ENCODE measurements at regions not wholly inside any gene's neighbourhood (a gene's known extent, or its start where the extent isn't known, plus 50 kb on each side); places are given as distances from the start of the nearest gene placed in this dataset.

DNA sequence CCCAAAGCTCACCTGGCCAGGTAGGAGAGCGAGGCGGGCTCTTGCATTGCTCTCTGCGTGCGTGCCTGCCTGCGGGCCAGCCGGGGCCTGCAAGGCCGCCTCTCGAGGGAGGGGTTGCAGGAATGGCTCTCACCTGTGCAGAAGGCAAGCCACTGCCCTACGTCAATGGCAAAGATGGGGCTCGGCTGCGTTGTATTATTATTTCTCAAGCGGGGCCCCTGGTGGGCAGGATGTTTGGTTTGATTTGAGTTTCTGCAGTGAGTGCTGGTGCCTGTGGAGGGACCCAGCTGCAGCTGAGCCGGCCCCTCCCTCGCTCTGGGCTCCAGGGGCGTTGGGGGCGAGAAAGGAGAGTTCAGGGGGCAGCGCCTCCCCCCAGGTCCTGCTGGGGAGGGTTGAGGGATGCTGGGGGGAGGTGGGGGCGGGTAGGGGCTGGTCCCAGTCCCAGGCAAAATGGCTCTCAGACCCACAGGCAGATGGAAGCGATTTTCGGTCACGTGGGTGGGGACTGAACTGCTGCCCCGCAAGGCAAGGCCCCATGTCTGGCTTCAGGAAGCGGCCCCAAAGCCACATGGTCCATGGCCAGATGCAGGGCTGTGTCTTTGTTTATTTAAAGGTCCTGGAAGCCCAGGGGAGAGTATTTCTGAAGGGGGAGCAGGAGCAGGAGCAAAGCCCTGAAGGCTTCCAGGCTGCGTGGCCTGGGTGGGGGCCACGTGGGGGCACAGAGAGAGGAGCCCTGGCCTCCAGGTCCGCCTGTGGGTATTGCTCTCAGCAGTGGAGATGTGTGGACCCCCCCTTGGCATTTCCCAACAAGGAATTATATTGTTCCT lies 338.8 kb downstream of the SEC14L1 start:
- no peak for DNase-seq

DNA sequence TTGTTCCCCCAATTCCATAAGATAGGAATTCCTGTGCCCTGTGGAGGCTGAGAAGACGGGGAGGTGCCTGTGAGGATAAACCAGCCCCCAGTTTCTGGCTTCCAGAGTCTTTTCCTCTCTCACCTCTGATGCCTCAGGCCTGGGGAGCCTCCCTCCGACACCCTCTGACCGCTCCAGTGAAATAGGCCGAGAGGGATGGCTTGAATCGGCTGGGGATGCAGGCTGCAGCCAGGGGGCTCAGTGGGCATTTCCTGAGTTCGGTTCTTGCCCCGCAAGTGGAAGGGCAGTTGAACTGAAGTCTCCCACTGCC lies 339.4 kb downstream of the SEC14L1 start:
- no peak for DNase-seq

DNA sequence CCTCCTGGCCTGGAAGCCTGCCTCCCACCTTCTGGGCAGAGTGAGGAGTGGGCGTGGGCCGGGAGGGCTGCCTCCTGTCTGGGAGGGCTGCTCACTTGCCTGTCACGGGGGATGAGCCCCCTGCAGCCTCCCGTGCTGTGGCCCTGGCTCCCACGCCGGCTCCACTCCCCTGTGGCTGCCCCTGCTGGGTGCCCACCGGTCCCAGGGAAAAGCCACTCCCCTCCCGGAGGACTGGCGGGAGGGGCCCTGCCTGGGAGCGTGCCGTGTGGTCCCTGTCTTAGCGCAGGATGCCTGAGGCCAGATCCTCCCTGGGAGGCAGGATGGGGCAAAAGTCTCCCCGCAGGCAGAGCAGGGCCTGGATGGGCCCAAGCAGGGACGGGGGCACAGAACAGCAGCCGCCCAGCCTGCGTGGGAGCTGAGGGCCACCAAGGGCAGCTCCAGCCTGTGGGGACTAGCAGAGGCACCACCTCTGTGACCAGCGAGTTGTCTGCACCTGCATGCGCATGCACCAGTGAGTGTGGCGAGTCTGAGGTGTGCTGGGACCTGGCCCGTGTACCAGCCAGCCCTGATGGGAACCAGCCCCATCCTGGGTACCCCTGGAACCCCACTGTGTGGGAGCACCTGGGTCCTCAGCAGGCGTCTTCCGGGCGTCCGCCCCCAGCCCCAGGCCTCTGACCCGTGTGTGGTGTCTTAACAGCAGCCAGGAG lies 339.9 kb downstream of the SEC14L1 start:
- no peak for DNase-seq

DNA sequence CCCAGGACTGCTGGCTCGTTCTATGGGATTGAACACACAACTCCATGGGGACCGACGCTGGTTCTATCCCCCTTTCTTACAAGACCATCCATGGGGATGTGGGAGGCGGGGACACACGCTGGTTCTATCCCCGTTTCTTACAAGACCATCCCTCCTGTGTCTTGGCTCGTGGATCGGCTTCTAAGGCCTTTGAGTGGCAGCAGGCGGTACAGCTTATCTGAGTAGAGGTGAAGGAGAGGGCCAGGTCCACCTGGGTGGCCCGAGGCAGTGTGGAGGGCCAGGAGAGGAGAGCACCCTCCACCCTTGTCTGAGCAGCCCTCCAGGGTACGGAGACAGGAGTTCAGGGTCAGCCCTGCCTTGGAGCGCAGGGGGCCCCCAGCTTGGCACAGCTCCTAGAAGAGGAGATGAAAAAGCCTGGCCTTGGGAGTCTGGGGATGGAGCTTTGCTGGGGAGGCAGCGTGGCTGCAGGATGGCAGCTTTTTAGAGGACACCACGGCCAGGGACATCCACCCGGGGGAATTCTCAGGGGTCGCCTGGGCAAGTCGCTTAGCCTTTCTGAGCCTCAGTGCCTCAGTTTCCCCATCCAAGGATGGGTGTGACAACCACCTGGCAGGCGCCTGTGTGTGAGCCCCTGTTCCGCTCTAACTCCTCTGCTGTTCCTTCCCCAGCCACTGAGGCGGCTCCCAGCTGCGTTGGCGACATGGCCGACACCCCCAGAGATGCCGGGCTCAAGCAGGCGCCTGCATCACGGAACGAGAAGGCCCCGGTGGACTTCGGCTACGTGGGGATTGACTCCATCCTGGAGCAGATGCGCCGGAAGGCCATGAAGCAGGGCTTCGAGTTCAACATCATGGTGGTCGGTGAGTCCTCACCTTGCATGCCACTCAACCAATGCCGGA lies 341.0 kb downstream of the SEC14L1 start:
- DNase-seq = no peak

DNA sequence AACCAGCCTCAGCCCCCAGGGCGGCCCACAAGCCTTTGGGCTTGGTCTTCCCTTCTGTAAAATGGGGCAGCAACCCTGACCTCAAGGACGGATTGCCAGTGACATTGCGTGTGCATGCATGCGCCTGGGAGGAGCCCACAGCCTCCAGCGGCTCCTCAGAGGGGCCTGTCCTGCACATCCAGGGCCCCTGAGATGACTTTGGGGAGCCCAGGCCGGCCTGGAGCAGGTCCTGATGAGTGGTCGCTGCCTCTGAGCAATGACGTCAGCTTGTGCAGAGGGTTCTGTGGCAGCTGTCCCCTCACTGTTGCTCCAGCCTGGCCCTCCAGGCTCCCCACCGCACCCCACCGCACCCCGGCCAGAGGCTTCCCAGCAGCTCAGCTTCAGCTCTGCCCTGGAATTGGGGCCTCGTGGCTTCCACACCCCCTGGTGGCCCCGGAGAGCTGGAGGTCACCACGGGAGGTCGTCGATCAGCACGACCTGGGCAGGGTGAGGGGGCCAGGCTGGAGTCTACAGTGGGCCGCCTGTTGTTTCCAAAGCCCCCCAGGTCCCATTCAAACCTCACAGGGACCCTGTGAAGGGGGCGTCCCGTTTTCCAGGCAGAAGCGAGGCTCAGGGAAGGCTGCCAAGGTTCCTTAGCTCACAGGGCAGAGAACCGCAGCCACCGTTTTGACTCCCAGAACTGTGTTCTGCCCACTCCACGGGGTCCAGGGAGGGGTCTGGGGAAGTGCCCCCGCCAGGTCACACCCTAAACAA lies 341.8 kb downstream of the SEC14L1 start:
- no peak for DNase-seq

DNA sequence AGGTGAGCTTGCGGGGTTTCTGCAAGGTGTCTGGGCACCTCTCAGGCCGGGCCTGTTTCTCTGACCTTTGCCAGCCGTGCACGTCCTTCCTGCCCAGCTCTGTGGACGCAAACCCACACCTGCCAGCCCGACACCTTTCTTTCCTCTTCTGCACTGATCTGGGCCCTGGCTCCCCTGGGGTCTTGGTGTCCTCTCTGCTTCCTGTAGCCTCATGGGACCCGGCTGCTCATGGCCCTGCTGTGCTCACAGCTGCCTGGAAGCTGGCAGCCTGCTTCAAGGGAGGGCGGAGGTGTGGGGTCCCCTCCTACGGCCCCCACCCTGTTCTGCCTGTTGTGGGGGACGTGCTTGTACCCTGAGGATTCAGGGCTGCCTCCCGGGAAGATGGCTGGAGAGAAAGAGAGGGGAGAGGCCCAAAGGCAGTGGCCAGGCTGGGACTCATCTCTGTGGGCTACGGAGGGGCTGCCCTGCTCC lies 342.4 kb downstream of the SEC14L1 start:
- DNase-seq = no peak

DNA sequence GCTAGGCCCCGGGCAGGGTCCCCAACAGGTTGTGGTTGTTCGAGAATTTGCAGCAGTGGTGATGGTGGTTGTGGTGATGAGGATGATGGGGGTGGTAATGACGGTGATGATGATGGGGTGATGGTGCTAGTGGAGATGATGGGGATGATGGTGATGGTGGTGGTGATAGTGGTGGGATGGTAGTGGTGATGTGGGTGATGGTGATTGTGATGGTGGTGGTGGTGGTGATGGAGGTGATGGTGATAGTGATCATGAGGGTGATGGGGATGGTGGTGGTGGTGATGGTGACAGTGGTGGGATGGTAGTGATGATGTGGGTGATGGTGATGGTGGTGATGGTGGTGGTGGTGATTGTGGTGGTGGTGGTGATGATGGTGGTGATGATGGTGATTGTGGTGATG lies 343.3 kb downstream of the SEC14L1 start:
- DNase-seq = no peak

DNA sequence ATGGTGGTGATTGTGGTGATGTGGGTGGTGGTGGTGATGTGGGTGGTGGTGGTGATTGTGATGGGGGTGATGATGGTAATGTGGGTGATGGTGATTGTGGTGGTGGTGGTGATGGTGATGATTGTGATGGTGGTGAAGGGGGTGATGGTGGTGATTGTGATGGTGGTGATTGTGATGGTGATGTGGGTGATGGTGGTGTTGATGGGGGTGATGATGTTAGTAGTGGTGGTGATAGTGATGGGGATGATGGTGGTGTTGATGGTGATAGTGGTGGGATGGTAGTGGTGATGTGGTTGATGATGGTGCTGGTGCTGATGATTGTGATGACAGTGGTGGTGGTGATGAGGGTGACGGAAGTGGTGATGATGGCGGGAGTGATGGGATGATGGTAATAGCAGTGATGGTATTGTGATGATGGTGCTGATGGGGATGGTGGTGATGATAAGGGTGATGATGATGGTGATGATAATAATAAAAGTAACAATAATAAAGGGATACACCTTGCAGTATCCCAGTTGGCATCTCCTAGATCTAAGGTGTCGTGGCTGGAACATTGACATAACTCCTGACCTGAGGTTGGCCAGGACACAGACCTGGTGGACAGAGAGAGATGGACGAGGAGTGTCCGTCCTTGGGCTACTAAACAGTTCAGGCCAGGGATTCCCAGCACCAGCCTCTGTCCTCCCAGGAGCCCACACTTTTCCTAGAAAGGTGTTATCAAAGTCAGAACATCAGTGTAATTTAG lies 344.5 kb downstream of the SEC14L1 start:
- DNase-seq = no peak

DNA sequence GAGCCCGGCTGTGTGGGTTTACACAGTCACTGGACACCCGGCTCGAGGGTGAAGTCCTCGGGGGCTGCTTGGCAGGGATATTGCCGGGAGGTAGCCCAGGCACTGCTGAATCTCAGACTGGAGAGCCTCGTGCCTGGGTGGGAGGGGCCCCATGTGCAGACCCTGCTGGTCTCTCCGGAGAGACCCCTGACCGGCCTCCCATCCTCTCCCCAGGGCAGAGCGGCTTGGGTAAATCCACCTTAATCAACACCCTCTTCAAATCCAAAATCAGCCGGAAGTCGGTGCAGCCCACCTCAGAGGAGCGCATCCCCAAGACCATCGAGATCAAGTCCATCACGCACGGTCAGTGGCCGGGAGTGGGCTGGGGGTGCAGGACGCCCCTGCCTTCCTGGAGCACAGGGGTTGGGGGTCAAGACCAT lies 346.5 kb downstream of the SEC14L1 start:
- no peak for DNase-seq

DNA sequence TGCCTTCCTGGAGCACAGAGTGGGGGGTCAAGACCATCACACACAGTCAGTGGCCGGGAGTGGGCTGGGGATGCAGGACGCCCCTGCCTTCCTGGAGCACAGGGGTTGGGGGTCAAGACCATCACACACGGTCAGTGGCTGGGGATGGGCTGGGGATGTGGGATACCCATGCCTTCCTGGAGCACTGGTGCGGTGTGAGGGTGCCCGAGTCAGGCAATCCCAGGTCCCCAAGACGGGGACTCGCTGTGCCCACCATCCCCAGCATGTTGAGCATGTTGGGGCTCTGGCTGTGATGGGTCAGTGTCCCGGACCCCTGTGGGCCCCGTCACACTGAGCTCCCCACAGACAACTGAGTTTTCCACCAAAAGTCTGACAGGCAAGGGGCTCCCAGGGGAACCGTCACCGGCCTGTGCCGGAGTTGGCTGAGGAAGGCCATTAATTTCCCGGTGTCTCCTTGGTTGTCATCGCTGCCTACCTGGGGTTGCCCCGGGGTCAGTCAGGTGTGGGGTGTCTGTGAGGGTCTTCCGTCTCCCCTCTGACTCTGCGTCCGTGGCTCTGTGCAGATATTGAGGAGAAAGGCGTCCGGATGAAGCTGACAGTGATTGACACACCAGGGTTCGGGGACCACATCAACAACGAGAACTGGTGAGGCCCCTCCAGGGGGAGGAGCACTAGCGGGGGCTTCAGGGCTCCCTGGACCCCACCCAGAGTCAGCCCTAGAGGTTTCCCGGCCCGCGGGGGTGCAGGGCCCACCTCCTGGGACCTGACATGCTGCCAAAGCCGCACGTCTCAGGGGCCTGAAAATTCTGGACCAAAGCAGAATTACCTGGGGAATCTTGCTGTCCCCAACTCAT lies 347.1 kb downstream of the SEC14L1 start:
- no peak for DNase-seq

DNA sequence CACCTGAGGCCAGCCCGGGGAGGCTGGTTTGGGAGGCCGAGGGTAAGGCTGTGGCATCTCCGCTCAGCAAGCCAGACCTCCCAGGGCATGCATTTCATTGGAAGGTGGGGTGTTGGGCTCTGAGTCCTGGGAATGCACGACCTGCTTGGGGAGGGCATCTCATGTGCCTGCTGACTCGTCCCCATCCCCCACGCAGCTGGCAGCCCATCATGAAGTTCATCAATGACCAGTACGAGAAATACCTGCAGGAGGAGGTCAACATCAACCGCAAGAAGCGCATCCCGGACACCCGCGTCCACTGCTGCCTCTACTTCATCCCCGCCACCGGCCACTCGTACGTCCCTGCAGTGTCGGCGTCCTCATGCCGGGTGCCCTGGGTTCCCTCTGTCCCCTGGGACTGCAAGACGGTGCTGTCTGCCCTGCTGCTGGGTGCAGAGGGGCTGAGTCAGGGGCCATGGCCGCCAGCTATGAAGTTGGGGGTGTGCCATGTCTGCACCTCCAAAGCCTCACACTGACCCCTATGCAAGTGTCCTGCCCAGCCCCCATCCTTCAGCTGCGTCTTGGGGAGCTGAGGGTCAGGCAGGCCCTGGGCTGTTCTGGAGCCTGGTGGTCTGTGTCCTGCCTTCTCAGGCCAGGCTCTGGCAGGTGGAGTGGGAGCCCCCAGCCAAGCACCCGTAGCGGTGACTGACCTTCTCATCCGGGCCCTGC lies 347.9 kb downstream of the SEC14L1 start:
- no peak for DNase-seq

DNA sequence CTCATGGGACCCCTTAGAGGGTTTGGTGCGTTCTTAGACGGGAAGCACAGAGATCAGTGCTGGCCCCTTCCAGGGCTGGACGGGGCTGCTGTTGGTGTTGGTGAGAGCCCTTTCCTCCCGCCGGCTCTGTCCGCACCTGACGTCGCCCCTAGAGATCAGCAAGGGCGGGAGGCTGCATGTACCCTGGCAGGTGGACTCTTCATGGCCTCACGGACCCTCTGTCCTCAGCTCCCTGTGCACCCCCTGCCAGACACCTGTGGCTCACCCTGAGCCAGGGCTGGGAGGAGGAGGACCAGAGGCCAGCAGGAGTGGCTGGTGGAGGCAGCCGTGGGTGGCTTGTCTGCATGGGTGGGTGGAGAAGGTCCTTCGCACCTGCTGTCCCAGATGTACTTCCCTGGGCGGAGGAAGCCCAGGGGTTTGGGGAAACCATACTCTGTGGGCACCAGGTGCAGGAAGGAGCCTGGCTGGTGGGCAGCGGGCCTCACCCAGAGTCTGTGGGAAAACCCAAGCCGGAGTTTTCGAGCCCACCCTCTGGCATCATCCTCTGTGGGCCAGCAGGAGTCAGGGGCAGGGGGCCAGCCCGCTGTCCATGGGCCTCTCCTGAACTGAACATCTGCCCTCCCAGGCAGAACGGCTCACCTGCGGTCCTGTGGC lies 348.6 kb downstream of the SEC14L1 start:
- no peak for DNase-seq

DNA sequence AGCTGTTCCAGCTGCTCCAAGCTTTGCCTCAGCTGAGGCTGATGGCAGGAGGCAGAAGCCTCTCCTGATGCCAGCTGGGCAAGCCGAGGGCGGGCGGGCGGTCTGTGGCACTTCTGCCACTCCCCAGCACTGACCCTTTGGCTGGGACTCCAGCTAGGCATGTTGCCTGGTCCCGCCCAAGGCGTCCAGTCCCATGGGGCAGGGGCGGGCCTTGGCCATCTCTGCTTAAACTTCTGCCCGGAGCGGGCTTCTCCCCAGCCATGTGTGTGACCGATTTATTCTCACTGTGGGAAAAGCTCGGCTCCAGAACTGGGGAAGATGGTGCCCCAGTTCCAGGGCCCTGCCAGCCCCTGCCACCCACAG lies 349.1 kb downstream of the SEC14L1 start:
- no peak for DNase-seq

DNA sequence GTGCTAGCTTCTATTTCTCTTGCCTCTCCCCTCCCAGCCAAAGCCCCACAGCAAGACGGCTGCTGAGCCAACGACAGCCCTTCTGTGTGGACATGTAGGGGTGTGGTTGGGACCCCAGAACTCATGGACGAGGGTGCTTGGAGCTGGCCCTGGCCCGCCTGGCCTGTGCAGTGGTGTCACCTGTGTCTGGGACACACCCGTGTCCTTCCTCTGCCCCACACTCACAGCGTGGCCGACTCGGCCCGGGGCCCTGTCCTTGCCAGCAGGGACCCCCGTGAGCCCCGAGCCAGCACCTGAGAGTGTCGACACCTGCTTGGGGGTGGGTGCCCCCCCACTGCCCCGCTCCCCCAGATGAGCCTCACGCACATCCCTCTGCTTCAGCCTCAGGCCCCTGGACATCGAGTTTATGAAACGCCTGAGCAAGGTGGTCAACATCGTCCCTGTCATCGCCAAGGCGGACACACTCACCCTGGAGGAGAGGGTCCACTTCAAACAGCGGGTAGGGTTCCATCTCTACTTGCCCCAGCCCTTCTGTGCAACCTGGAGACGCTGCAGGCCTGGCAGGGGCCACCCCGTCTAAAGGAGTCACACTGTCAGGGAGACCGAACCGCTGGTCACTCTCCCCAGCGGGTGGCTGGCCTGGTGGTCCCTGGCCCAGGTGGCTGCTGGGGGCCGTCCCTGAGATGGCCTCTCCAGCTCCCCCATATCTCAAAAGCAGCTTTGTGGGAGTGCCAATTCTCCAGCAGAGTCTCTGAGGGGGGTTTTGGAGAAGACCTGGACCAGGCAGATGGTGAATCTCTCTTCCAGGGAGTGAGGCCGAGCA lies 349.8 kb downstream of the SEC14L1 start:
- DNase-seq = no peak

DNA sequence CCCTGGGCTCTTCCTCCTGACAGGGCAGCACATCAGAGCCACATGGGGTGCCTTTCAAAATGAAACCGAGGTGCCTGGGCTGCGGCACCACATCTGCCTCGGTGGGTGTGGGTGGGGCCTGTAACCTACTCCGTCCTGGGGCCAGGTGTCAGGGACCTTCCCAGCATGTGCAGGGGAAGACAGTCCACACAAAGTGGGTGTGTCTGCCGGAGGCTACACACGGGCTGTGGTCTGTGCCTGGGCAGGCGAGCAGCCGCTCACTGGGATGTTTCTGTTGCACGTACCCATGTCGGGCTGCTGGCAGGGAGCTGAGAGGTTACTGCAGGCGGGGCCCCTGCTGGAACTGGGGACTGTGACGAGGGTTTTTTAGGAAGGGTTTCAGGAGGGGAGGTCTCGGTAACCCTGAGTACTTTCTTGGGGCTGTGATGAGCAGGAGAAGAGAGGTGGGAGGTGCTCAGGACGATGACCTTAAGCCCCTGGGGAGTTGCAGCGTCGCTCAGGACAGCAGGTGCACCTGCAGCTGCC lies 351.2 kb downstream of the SEC14L1 start:
- no peak for DNase-seq

DNA sequence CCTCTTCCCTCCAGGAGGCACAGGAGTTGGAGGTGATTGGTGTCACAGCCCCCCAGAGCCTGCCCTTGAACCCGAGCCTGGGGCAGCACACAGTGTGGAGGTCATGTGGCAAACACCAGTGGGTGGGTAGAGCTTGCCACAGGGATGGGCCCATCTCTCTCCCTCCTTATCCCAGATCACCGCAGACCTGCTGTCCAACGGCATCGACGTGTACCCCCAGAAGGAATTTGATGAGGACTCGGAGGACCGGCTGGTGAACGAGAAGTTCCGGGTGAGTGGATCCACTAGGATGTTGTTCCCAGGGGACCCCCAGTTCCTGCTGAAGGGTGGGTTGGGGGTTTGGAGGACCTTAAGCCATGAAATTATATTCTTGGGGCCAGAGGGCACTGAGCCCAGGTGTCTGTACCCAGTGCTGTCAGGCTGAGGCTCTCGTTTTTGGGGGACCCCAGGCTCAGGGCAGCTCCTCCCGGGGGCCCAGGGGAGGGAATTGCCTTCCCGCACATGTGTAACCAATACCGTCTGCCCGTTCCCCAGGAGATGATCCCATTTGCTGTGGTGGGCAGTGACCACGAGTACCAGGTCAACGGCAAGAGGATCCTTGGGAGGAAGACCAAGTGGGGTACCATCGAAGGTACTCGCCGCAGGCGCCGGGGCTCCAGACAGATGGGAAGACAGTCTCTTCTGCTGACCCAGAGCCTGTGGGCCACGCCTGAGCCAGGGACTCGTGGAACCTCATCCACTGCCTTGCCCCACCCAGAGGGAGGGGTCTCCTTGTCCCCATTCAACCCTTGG lies 351.9 kb downstream of the SEC14L1 start:
- no peak for DNase-seq

DNA sequence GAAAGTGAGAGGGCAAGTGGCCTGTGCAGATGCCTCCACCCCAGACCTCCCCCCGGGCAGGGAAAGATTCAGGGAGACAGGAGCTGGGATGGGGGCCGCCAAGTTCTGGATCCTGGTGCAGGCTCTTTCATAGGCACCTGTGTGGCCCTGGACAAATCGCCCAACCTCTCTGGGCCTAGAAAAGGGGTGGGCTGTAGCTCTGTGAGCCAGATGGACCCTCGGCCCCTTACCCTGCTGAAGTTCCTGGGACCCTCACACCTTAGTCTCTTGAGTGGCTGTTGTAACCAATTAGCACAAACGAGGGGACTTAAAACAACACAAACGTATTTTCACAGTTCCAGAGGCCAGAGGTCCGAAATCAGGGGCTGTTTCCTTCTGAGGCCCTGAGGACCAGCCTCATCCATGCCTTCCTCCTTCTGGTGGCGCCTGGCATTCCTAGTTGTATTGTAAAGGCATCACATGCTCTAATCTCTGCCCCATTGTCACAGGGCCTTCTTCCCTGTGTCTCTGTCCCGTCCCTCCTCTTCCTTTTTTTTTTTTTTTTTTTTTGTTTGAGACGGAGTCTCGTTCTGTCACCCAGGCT lies 352.6 kb downstream of the SEC14L1 start:
- no peak for DNase-seq

Measured in NCI-H1694 (cell line).